ENCODE measurements at regions not wholly inside any gene's neighbourhood (a gene's known extent, or its start where the extent isn't known, plus 50 kb on each side); places are given as distances from the start of the nearest gene placed in this dataset.
"Not testable (repeated sequence)": the region's sequence is repeated elsewhere in the genome, so short reads cannot be mapped to it uniquely, and the experiment has no call there.

DNA sequence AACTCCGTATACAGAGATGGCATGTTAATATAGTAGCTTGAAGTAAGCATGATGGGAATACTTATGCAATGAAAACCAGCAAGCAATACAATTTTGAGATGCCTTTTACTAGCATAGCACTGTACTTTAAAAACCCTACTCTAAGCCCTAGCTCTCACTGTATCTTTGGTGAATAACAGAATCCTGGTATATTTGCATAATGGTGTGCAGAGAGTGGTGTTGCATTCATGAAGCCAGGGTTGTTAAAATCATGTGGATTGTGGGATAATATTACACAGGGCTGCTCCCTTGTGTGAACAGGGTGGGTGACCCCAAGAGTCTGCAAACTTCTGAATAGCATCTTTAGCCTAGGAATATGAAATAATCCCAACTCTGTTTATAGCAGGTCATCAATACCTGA lies 105.2 kb upstream of the BMP2 start:
- intact Hi-C loops (cut with micrococcal nuclease): no loop called here
- no peaks in the 10 kb centered on the region for H3K4me1 Mint-ChIP-seq
- H3K4me3 Mint-ChIP-seq: no peak overlapping the region
- DNase-seq: no peak
- H3K36me3 Mint-ChIP-seq (ENCODE audit: low read depth): no peaks in the 10 kb centered on the region
- no peaks in the 10 kb centered on the region for H3K27me3 Mint-ChIP-seq
- no peaks in the 10 kb centered on the region for H3K9me3 Mint-ChIP-seq
- H3K27ac Mint-ChIP-seq: no peak overlapping the region

DNA sequence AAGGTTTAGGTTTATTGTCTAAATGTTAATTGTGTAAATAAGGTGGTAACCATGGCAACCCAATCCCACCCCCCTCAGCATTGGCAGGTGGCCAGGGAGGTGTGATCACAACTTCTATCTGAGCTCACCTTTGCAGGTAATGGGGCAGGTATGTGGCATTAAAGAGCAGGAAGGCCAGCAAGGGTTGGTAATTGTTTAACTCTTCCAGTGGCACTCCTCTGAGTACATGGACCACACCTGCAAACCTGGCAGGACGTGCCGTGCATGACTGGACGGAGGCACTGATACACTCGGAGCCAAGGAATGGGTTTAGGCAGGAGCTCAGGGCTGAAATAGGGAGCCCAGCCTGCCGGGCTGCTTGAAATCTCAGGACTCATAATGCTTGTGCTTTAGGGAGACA lies 107.0 kb upstream of the BMP2 start:
- H3K4me1 Mint-ChIP-seq: no peaks in the 10 kb centered on the region
- intact Hi-C loops (cut with micrococcal nuclease): no loop called here
- no peak overlapping the region for H3K4me3 Mint-ChIP-seq
- H3K27ac Mint-ChIP-seq: no peak overlapping the region
- no peaks in the 10 kb centered on the region for H3K27me3 Mint-ChIP-seq
- no peak for DNase-seq
- H3K9me3 Mint-ChIP-seq: no peaks in the 10 kb centered on the region
- H3K36me3 Mint-ChIP-seq (ENCODE audit: low read depth): no peaks in the 10 kb centered on the region

GRCh38 chr20:6658909-6659308 lies 108.6 kb upstream of the BMP2 start:
- H3K27me3 Mint-ChIP-seq; H3K4me3 Mint-ChIP-seq; H3K27ac Mint-ChIP-seq; intact Hi-C loops (cut with micrococcal nuclease); H3K36me3 Mint-ChIP-seq (ENCODE audit: low read depth); H3K4me1 Mint-ChIP-seq; H3K9me3 Mint-ChIP-seq; DNase-seq: not testable (repeated sequence)

DNA sequence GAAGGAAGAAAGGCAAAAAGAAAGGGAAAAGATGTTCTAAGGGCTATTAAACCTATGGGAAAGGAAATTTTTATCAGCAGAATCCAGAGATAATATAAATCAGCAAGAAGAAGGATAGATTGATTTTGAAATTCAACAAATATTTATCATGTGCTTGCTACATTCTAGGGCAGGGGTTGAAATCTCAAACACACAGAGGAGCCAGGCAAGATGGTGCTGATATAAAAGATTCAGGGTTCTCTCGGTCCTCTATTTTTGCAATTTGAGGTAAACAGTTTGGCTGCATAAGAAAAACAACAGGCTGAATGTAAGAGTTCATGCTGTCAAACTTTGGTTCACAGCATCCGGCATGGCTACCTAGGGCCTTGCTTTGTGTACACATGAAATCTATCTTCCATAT lies 109.6 kb upstream of the BMP2 start:
- intact Hi-C loops (cut with micrococcal nuclease): no loop called here
- Mint-ChIP-seq H3K9me3 (no peaks in the 10 kb centered on the region), H3K4me3 (no peak overlapping the region), H3K36me3 (ENCODE audit: low read depth) (no peaks in the 10 kb centered on the region), H3K27me3 (no peaks in the 10 kb centered on the region), H3K27ac (no peak overlapping the region), H3K4me1 (no peaks in the 10 kb centered on the region)
- DNase-seq: no peak

GRCh38 chr20:6657111-6657510 lies 110.4 kb upstream of the BMP2 start:
- H3K9me3 Mint-ChIP-seq: peaks cover 4% of the 10 kb centered on the region
- DNase-seq: no peak
- H3K36me3 Mint-ChIP-seq (ENCODE audit: low read depth): no peaks in the 10 kb centered on the region
- intact Hi-C loops (cut with micrococcal nuclease): no loop called here
- H3K4me3 Mint-ChIP-seq: no peak overlapping the region
- H3K27me3 Mint-ChIP-seq: no peaks in the 10 kb centered on the region
- H3K4me1 Mint-ChIP-seq: no peaks in the 10 kb centered on the region
- no peak overlapping the region for H3K27ac Mint-ChIP-seq

DNA sequence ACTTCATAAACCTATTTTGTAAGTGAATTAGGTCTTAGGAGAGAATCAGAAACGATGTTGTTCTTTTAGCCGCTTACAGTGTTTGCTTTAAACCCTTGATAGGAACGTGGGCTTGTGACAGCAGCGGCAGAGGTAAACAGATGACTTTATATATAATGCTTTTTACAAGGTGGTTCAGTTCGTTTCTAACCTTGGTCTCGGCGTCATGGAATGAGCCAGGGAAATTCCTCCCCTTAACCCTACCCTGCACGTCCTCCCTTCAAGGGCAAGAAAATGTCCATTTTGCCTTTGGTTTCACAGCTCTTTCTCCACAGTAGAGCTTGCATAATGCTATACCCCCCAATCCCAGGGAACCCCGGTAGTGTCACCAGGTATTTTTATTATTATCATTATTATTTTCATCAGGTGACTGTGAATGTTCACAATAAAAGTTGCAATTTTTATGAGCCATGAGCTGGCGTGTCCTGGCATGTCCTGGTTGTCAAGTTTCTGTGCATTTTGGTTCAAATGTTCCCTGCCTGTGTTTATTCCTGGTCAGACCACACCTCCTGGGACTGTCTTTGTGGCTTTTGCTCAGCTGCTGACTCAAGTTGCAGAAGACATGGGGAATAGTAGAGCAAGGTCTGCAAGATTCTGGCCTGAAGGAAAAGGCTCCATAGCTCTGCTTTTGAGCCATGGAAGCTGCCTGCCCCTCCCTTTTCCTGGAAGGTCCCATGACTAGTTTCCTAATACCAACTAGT lies 112.8 kb upstream of the BMP2 start:
- H3K4me1 Mint-ChIP-seq: no peaks in the 10 kb centered on the region
- H3K36me3 Mint-ChIP-seq (ENCODE audit: low read depth): no peaks in the 10 kb centered on the region
- H3K4me3 Mint-ChIP-seq: no peak overlapping the region
- no peak overlapping the region for H3K27ac Mint-ChIP-seq
- intact Hi-C loops (cut with micrococcal nuclease): no loop called here
- no peak for DNase-seq
- H3K27me3 Mint-ChIP-seq: no peaks in the 10 kb centered on the region
- peaks cover 4% of the 10 kb centered on the region for H3K9me3 Mint-ChIP-seq

GRCh38 chr20:6651561-6651960 lies 115.9 kb upstream of the BMP2 start:
- DNase-seq: no peak
- no peaks in the 10 kb centered on the region for H3K4me1 Mint-ChIP-seq
- no peaks in the 10 kb centered on the region for H3K36me3 Mint-ChIP-seq (ENCODE audit: low read depth)
- H3K9me3 Mint-ChIP-seq: peaks cover 4% of the 10 kb centered on the region
- intact Hi-C loops (cut with micrococcal nuclease): no loop called here
- no peak overlapping the region for H3K27ac Mint-ChIP-seq
- H3K27me3 Mint-ChIP-seq: no peaks in the 10 kb centered on the region
- H3K4me3 Mint-ChIP-seq: no peak overlapping the region

GRCh38 chr20:6651016-6651415 lies 116.5 kb upstream of the BMP2 start:
- no peak for DNase-seq
- Mint-ChIP-seq H3K9me3 (peaks cover 4% of the 10 kb centered on the region), H3K27me3 (no peaks in the 10 kb centered on the region), H3K36me3 (ENCODE audit: low read depth) (no peaks in the 10 kb centered on the region), H3K4me1 (no peaks in the 10 kb centered on the region), H3K4me3 (no peak overlapping the region), H3K27ac (no peak overlapping the region)
- intact Hi-C loops (cut with micrococcal nuclease): no loop called here

- Mint-ChIP-seq H3K27me3 (no peaks in the 10 kb centered on the region), H3K4me3 (no peak overlapping the region)
Observed at GRCh38 chr20:6646021-6646636, 121.4 kb upstream of the BMP2 start.

DNA sequence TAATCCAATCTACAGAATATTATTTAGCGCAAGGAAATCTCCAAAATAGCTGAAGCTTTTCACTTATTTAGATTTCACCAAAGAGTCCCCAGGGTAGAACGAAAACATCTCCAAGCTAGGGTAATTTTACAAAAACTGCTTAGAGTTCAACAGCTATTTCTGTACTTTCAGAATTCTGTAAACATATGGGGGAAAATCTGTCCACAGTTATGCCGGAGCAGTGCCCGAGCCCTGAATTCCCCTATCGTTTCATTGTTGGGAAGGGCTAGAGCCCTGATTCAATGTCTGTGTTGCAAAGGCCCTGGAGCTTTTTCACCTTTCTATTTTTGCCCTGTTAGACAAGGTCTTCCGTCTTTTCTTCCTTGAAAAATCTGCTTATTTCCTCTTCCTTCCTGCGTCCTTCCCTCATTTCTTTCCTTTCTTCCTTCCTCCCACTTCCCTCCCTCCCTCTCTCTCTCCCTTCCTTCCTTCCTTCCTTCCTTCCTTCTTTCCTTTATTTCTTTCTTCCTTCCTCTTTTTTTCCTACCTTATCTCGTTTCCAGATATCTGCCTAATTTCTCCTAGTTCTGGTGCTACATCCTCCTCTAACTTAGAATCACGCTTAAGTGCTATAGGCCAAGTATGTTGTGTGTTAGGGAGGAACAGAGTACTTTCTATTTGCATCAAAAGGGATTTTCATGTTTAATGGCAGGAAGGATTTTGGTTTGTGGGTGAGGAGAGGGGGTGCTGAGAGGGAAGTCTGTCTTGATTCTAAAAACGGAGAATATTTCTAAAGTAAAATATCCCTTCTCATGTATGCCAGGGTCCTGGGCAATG lies 122.5 kb upstream of the BMP2 start:
- H3K27me3 Mint-ChIP-seq: no peaks in the 10 kb centered on the region
- no peaks in the 10 kb centered on the region for H3K4me1 Mint-ChIP-seq
- no peaks in the 10 kb centered on the region for H3K36me3 Mint-ChIP-seq (ENCODE audit: low read depth)
- no peaks in the 10 kb centered on the region for H3K9me3 Mint-ChIP-seq
- intact Hi-C loops (cut with micrococcal nuclease): no loop called here
- no peak for DNase-seq
- H3K4me3 Mint-ChIP-seq: no peak overlapping the region
- no peak overlapping the region for H3K27ac Mint-ChIP-seq

More at GRCh38 chr20:6646021-6646636, 121.4 kb upstream of the BMP2 start:
- no peaks in the 10 kb centered on the region for H3K9me3 Mint-ChIP-seq
- intact Hi-C loops (cut with micrococcal nuclease): no loop called here
- no peak overlapping the region for H3K27ac Mint-ChIP-seq
- DNase-seq: no peak
- no peaks in the 10 kb centered on the region for H3K36me3 Mint-ChIP-seq (ENCODE audit: low read depth)
- H3K4me1 Mint-ChIP-seq: no peaks in the 10 kb centered on the region

DNA sequence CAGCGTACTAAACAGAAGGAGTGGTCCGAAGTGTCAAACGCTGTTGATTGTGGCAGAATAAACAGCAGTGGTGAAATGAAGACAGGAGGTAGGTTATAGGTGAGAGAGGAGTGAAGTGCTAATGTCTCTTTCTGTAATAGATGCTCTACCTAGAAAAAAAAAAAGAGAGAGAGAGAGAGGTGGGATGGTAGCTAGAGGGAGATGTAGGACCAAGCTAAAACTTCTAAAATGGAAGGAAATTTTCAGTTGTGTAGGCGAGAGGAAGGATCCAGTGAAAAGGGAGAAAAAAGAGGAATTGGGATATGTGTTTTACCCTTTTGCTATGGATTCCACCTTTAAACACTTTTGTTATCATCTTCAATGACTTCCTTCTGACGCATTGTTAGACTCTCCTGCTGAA lies 126.5 kb upstream of the BMP2 start:
- no peaks in the 10 kb centered on the region for H3K4me1 Mint-ChIP-seq
- intact Hi-C loops (cut with micrococcal nuclease): no loop called here

GRCh38 chr20:6637160-6637579 lies 130.3 kb upstream of the BMP2 start:
- Mint-ChIP-seq H3K36me3 (ENCODE audit: low read depth) (no peaks in the 10 kb centered on the region), H3K4me1 (no peaks in the 10 kb centered on the region), H3K27ac (no peak overlapping the region), H3K27me3 (no peaks in the 10 kb centered on the region), H3K4me3 (no peak overlapping the region), H3K9me3 (no peaks in the 10 kb centered on the region)
- no peak for DNase-seq
- intact Hi-C loops (cut with micrococcal nuclease): no loop called here

More for the DNA sequence above, 126.5 kb upstream of the BMP2 start:
- DNase-seq: no peak
- H3K4me3 Mint-ChIP-seq: no peak overlapping the region
- H3K27me3 Mint-ChIP-seq: no peaks in the 10 kb centered on the region
- no peaks in the 10 kb centered on the region for H3K9me3 Mint-ChIP-seq
- H3K27ac Mint-ChIP-seq: no peak overlapping the region
- no peaks in the 10 kb centered on the region for H3K36me3 Mint-ChIP-seq (ENCODE audit: low read depth)

- H3K36me3 Mint-ChIP-seq (ENCODE audit: low read depth): no peaks in the 10 kb centered on the region
Observed at GRCh38 chr20:6636209-6637159, 131.0 kb upstream of the BMP2 start.

More at GRCh38 chr20:6636209-6637159, 131.0 kb upstream of the BMP2 start:
- DNase-seq: no peak
- no peaks in the 10 kb centered on the region for H3K4me1 Mint-ChIP-seq
- no peak overlapping the region for H3K27ac Mint-ChIP-seq
- no peak overlapping the region for H3K4me3 Mint-ChIP-seq
- no peaks in the 10 kb centered on the region for H3K9me3 Mint-ChIP-seq
- intact Hi-C loops (cut with micrococcal nuclease): no loop called here
- no peaks in the 10 kb centered on the region for H3K27me3 Mint-ChIP-seq
